GM12892 (cell line): ENCODE measurements at regions not wholly inside any gene's neighbourhood (a gene's known extent, or its start where the extent isn't known, plus 50 kb on each side); places are given as distances from the start of the nearest gene placed in this dataset.

ENCODE experiments used
- POLR2A ChIP-seq: IDR thresholded peaks from 2 replicates; pipeline ENCODE4 v1.6.1; 2011; ENCODE audit warnings: low read depth, low read length, control low read depth
- POLR2AphosphoS5 ChIP-seq: IDR thresholded peaks from 2 replicates; pipeline ENCODE4 v1.6.1; 2011; ENCODE audit warnings: low read depth, low read length, control low read depth

- TF ChIP-seq POLR2A (no peak), POLR2AphosphoS5 (no peak)
Measured at GRCh38 chr11:121368364-121369240, 76.0 kb downstream of the SC5D start.
